IPS-18a (cell line): ENCODE measurements at regions not wholly inside any gene's neighbourhood (a gene's known extent, or its start where the extent isn't known, plus 50 kb on each side); places are given as distances from the start of the nearest gene placed in this dataset.

Experiments used
- H3K27ac ChIP-seq: one replicate; pipeline ENCODE4 v1.5.1; 2013; ENCODE audit warnings: low read length
- H3K27me3 ChIP-seq: one replicate; pipeline ENCODE4 v1.6.1; 2013; ENCODE audit warnings: mild to moderate bottlenecking, low read length; ENCODE audit not compliant: control insufficient read depth, insufficient read depth
- H3K36me3 ChIP-seq: one replicate; pipeline ENCODE4 v1.6.1; 2013; ENCODE audit warnings: low read depth, low read length; ENCODE audit not compliant: control insufficient read depth
- H3K4me1 ChIP-seq: one replicate; pipeline ENCODE4 v1.6.1; 2013; ENCODE audit warnings: low read depth, low read length; ENCODE audit not compliant: control insufficient read depth
- H3K4me3 ChIP-seq: one replicate; pipeline ENCODE4 v1.5.1; 2013; ENCODE audit warnings: low read length
- H3K9ac ChIP-seq: one replicate; pipeline ENCODE4 v1.6.1; 2013; ENCODE audit warnings: mild to moderate bottlenecking, low read length, moderate library complexity
- H3K9me3 ChIP-seq: one replicate; pipeline ENCODE4 v1.6.1; 2013; ENCODE audit warnings: low read depth, low read length; ENCODE audit not compliant: control insufficient read depth

DNA sequence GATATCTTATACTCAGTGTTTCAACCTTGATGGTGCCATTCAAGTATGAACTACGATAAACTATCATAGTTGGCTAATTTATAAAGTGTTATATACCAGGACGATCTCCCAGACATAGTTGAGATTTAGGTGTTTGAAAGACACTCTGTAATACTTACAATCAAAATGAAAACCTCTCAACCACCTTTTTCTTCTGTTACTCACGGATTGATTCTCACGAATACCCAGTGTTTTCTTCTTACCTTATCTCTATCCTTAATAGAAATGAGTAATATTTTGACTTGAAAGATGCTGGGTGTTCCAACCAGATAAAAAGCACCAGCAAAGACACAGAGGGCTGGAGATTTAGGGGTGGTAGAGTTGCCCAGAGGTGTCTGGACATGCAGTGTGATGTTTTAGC, 169.9 kb downstream of the PTCSC3 start:
- Histone ChIP-seq H3K4me1 (peaks cover 17% of the 10 kb centered on the region), H3K27me3 (no peaks in the 10 kb centered on the region), H3K27ac (no peak overlapping the region), H3K36me3 (no peaks in the 10 kb centered on the region), H3K9me3 (no peaks in the 10 kb centered on the region), H3K9ac (no peak overlapping the region), H3K4me3 (no peak overlapping the region)

DNA sequence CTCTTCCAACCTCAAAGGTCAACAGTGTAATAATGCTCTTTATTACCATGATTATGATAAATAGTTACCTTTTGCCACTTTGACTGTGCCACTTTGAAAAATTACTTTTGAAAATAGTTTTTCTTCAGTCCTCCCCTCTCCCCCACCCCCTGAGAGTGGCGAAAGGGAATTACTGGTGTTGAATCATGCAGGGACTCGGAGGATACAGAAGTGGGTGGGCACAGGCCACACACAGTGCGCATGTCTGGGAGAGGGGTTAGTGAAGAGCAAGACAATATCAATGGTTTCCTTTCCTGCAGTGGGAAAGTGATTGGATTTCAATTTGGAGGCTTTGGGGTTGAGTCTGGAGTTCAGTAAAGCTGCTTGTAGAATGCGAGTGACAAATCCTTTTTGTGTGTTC, 170.9 kb downstream of the PTCSC3 start:
- H3K9me3 ChIP-seq, result no peaks in the 10 kb centered on the region
- H3K36me3 ChIP-seq, result no peaks in the 10 kb centered on the region
- H3K27me3 ChIP-seq, result no peaks in the 10 kb centered on the region
- no peak overlapping the region for H3K4me3 ChIP-seq
- no peak overlapping the region for H3K9ac ChIP-seq
- no peak overlapping the region for H3K27ac ChIP-seq
- peaks cover 17% of the 10 kb centered on the region for H3K4me1 ChIP-seq

DNA sequence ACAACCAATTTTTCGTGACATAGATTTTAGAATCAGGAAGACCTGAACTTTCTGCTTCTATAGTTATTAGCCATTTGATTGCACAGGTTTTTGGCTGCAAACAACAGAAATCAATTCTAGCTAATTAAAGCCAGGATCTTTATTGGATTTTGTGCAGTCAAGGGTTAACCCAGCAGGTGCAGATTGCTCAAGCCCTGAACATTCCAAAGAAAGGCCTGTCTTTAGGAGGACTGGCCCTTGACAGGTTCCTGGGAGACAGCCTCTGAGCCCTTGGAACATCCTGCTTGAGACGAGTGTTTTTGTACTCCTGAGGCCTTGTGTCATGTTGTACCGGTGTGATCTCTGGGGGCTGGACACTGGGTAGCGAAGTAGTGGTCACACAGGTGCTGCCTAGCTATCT, 174.6 kb downstream of the PTCSC3 start:
- no peaks in the 10 kb centered on the region for H3K27me3 ChIP-seq
- H3K4me1 ChIP-seq, result peaks cover 11% of the 10 kb centered on the region
- no peak overlapping the region for H3K9ac ChIP-seq
- H3K9me3 ChIP-seq, result no peaks in the 10 kb centered on the region
- no peak overlapping the region for H3K4me3 ChIP-seq
- no peak overlapping the region for H3K27ac ChIP-seq
- H3K36me3 ChIP-seq, result no peaks in the 10 kb centered on the region

DNA sequence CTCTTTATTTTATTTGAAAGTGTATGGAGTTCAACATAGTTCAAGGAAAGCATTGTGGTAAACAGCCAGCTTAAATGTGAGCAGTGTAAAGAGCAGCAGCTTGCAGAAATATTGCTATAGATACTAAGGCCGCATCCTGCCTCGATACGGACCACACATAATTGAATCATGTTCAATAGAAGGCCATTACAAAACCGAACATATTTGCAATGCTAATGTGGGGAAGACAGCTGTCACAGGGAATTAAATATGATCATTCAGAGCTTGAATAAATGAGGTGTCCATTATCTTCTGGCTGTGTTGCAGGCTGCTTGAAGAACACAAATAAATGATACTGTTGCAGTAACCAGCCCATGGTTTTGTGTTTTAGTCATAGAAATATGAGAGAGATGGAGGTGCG, 173.2 kb downstream of the BRMS1L start:
- Histone ChIP-seq H3K36me3 (no peaks in the 10 kb centered on the region), H3K9ac (no peak overlapping the region), H3K27me3 (no peaks in the 10 kb centered on the region), H3K4me1 (peaks cover 13% of the 10 kb centered on the region), H3K4me3 (no peak overlapping the region), H3K9me3 (no peaks in the 10 kb centered on the region), H3K27ac (no peak overlapping the region)

DNA sequence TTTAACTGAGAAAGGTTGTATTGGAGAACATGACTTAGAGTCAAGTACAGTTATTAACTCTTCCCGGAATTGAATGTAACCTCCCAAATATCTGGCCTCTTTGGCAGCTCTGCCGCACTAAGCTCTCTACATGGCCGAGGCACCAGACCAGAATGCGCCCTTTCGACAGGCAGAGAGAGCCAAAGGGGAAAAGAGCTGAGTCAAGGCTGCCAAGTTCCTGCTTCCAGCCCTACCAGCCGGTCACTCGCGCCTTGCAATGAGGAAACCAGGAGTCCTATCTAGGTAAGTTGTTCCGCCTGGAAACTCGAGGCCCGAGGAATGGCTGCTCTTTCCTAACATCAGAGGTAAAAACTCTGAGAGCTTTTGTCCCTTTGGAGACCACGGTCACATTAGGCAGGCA, 172.2 kb downstream of the BRMS1L start:
- no peak overlapping the region for H3K27ac ChIP-seq
- H3K4me3 ChIP-seq, result no peak overlapping the region
- no peaks in the 10 kb centered on the region for H3K9me3 ChIP-seq
- peaks cover 13% of the 10 kb centered on the region for H3K4me1 ChIP-seq
- H3K27me3 ChIP-seq, result no peaks in the 10 kb centered on the region
- no peak overlapping the region for H3K9ac ChIP-seq
- H3K36me3 ChIP-seq, result no peaks in the 10 kb centered on the region

DNA sequence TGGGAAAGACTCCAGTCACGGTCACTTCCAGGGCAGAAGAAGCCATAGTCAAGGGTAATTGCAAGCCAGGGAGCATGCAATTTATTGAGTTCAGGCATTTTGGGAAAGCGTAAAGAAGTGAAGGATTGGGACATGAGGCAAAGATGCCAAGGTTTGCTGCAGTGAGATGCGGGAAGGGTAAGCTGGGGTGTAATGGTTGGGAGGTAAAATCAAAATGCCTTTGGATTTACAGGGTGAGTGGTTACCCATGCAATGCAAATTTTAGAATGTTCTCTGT, 167.5 kb downstream of the BRMS1L start:
- no peak overlapping the region for H3K27ac ChIP-seq
- no peaks in the 10 kb centered on the region for H3K36me3 ChIP-seq
- no peaks in the 10 kb centered on the region for H3K9me3 ChIP-seq
- no peak overlapping the region for H3K9ac ChIP-seq
- H3K27me3 ChIP-seq, result no peaks in the 10 kb centered on the region
- H3K4me3 ChIP-seq, result no peak overlapping the region
- H3K4me1 ChIP-seq, result peaks cover 13% of the 10 kb centered on the region

DNA sequence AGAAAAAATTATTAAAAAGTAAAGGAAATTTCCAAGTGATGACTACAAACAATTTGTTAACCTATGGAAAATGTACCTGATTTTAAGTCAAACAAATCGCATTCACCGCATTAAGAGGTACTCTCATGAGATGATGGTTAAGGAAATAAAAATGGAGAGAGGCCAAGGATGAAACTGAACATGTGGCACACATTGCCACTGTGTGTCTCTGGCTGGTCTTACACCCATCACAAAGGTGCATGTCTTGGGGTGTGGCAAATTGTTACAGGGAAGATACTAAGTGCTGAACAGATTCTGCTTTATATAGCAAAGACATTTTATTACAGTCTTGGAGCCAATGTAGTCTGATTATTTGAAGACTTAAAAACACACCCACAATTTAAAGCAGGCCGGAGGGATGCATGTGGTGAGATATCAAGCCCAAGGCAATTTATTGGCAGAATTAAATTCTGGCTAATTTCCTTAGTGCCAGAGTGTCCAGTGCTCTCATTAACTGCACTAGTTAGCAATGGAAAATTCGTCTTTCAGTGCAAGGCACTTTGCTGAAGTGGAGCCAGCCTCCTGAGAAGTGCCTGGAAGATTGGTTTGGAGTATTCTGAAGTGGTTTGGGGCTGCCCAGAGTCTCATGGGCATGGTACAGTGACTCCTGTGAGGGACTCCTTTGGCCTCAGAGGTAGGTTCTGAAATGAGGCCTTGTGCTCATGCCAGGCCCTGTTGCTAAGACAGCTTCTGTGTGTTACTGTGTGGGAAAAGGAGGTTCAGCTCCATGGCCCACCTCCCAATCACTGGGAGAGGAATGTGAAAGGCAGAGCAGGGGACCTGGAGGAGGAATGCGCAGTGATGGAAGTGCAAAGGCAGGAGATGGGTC, 166.9 kb downstream of the BRMS1L start:
- Histone ChIP-seq H3K9ac (no peak overlapping the region), H3K27me3 (no peaks in the 10 kb centered on the region), H3K4me3 (no peak overlapping the region), H3K4me1 (peaks cover 13% of the 10 kb centered on the region), H3K9me3 (no peaks in the 10 kb centered on the region), H3K36me3 (no peaks in the 10 kb centered on the region), H3K27ac (no peak overlapping the region)

DNA sequence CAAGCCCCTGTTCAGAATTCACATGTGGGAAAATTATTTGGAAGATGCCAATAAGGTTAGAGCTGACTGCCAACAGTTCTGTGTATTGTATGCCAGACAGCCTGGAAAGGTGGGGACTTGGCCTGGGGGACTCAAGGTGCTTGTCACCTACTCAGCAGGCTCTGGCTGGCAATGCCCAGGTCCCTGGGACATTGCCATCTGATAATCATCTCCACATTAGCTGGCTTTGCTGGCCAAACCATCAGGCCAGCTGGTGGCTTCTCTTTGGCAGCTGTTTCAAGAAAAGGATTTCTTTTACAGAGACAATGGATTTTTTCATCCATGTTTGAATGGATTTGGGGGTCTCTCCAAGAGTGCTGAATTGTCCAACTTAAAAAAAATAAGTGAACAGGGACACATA, 165.2 kb downstream of the BRMS1L start:
- no peak overlapping the region for H3K4me3 ChIP-seq
- H3K27ac ChIP-seq, result no peak overlapping the region
- no peaks in the 10 kb centered on the region for H3K9me3 ChIP-seq
- H3K4me1 ChIP-seq, result no peaks in the 10 kb centered on the region
- no peaks in the 10 kb centered on the region for H3K36me3 ChIP-seq
- H3K9ac ChIP-seq, result no peak overlapping the region
- H3K27me3 ChIP-seq, result no peaks in the 10 kb centered on the region

DNA sequence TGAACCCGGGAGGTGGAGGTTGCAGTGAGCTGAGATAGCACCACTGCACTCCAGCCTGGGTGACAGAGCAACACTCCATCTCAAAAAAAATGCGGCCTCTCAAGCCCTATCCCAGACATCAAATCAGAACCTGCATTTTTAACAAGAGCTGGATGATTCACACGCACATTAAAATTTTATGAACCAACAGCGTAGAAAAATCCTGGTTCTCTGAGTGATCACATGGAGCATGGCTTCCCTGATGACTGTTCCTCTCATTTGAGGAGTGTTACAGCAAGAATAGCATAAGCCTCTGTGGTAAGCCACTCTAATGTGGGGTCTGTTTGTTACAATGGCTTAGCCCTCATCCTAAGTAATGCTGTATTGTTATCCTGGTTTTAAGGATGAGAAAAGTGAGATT, 163.6 kb downstream of the BRMS1L start:
- no peaks in the 10 kb centered on the region for H3K4me1 ChIP-seq
- H3K9ac ChIP-seq, result no peak overlapping the region
- H3K27ac ChIP-seq, result no peak overlapping the region

DNA sequence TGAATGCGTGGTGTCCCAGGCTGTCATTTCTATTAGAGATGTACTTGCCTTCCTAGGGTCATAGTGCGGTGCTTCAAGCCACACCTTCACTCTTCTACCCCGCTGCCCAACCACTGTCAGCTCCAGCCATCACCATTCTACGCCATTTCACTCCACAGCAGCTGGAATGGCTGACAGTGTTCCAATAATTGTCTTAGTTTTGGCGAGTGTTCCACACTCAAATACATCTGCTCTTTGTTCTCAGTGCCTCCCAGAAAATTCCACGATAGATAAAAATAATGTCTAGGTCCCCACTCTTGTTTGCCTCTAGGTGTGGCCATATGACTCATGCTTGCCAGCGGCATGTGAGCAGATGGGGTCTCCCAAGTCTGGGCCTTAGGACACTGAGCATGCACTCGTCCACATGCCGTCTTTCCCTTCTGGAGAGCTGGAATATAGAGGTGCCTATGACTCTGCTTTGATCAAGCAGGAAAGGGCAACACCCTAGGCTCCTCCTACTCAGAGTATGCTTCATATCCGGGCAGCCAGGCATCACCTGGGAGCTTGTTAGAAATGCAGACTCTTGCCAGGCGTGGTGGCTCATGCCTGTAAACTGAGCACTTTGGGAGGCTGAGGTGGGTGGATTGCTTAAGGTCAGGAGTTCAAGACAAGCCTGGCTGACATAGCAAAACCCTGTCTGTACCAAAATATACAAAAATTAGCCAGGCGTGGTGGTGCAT, 163.0 kb downstream of the BRMS1L start:
- no peaks in the 10 kb centered on the region for H3K4me1 ChIP-seq
- no peaks in the 10 kb centered on the region for H3K36me3 ChIP-seq
- no peak overlapping the region for H3K27ac ChIP-seq
- no peak overlapping the region for H3K9ac ChIP-seq
- no peaks in the 10 kb centered on the region for H3K9me3 ChIP-seq
- no peak overlapping the region for H3K4me3 ChIP-seq
- H3K27me3 ChIP-seq, result no peaks in the 10 kb centered on the region

More for the DNA sequence above, 163.6 kb downstream of the BRMS1L start:
- Histone ChIP-seq H3K27me3 (no peaks in the 10 kb centered on the region), H3K9me3 (no peaks in the 10 kb centered on the region), H3K4me3 (no peak overlapping the region), H3K36me3 (no peaks in the 10 kb centered on the region)

DNA sequence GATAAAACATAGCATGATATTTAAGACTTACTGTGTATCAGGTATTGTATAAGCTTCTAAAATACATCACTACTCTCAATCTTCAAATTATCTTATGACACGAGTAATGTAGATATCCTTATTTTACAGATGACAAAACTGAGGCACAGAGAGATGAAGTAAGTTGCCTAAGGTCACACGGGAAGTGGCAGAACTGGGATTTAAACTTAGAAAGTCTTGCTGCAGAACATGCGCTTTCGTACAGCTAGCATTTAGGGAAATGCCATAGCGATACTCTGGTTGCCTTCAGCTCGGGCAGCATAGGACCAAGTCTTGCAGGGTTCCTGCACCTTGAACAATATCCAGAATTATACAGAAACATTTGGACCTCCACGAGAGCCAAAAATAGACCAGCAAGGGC, 162.4 kb downstream of the BRMS1L start:
- H3K9ac ChIP-seq, result no peak overlapping the region
- H3K4me3 ChIP-seq, result no peak overlapping the region
- no peaks in the 10 kb centered on the region for H3K27me3 ChIP-seq
- no peaks in the 10 kb centered on the region for H3K36me3 ChIP-seq
- H3K9me3 ChIP-seq, result no peaks in the 10 kb centered on the region
- H3K4me1 ChIP-seq, result no peaks in the 10 kb centered on the region
- no peak overlapping the region for H3K27ac ChIP-seq

DNA sequence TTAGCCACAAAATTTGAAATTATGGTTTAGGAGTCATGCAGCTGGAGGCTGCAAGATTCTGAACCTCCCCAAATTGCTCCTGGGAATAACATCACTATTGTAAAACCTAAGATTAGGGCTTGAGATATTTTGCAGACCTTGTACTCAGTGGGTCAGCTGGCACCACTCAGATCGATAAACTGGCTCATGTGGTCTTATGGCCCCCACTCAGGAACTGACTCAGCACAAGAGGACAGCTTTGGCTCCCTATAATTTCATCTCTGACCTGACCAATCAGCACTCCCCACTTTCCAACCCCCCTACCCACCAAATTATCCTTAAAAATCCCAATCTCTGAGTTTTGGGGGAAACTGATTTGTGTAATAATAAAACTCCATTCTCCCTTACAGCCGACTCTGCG, 161.6 kb downstream of the BRMS1L start:
- H3K27ac ChIP-seq, result no peak overlapping the region
- no peaks in the 10 kb centered on the region for H3K27me3 ChIP-seq
- H3K4me1 ChIP-seq, result no peaks in the 10 kb centered on the region
- no peaks in the 10 kb centered on the region for H3K9me3 ChIP-seq
- no peak overlapping the region for H3K4me3 ChIP-seq
- H3K9ac ChIP-seq, result no peak overlapping the region
- H3K36me3 ChIP-seq, result no peaks in the 10 kb centered on the region
